ENCODE measurements at regions not wholly inside any gene's neighbourhood (a gene's known extent, or its start where the extent isn't known, plus 50 kb on each side); places are given as distances from the start of the nearest gene placed in this dataset.
"Not testable (repeated sequence)": the region's sequence is repeated elsewhere in the genome, so short reads cannot be mapped to it uniquely, and the experiment has no call there.

DNA sequence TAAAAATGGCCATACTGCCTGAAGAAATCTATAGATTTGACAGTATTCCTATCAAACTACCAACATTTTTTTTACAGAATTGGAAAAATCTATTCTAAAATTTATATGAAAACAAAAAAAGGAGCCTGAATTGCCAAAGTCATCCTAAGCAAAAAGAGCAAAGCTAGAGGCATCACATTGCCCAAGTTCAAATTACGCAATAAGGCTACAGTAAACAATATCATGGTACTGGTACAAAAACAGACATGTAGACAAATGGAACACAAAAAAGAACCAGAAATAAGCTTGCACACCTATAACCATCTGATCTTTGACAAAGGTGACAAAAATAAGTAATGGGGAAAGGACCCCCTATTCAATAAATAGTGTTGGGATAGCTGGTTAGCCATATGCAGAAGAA, 50.2 kb upstream of the THSD7B start:
- DNase-seq: no peak

DNA sequence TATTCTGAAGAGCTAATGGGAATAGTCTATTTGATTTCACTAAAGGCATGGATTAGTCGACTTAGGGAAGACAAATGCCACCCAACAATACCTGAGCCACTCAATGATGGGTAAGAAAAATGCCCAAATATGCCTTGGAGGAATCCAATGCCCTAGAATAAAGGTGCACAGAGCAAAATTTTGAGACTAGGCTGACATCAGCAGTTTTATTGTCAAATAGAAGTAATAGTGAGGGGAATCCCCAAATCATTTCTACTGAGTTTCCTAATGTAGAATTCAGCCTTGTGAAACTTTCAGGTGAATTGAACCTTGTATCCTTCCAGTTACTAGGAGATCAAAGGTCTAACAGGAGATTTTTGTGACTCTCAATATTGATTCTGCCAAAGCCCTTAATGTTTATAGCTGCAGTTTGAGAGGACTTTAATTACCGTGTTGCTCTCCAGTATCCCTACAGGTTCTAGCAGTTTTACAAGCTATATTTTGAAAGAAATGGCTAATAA, 50.8 kb upstream of the THSD7B start:
- no peak for DNase-seq

DNA sequence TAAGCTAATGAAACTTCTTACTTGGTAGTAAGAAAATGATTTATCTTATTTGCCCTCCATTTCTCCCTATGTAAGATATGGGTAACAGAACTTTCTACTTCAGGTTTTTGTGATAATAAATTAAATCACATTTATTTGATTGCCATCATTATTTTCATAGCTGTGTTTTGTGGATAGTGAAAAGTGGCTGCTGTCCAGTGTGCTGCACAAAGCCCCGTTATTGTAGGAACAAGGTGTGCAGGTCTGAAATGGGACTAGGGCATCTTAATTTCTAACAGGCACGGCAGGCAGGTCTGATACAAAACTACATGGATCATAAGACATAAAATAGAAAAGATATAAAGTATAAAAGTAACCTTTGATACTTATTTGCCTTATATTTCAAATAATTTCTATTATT, 51.6 kb upstream of the THSD7B start:
- no peak for DNase-seq

DNA sequence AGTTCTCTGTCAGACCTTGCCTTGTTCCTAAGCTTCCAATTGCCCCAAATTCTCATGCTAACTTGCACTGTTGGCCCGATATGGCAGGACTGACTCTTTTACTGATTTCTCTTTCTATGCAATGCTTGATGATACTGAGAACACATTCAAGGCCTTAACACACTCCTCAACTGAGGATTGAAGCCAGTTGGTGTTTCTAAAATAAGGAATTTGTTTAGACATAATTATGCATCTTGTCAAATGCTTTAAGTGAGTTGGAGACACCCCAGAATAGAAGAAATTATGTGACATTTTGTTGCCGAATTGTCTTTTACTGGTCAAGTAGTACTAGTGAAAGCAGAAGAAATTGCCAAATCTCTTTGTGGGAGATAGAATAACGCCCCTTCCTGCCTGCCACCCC, 60.0 kb upstream of the THSD7B start:
- DNase-seq: no peak

DNA sequence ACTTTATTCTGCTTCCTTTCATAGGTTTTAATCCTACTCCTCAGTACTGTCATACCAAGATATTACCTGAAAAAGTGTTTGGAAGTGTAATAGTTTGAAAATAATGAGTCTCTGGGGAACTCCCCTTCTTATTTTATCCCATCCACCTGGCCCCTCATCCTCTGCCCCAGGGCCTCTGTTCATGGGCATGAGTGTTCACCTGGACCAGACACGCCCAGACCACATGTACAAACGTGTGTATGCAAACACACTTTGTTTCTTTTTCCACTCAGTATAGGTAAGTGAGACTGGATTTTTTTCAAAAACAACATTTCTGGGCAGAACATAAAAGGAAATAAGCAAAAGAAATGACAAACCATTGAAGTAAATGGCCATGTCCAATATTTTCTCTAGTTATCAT, 62.1 kb upstream of the THSD7B start:
- no peak for DNase-seq

DNA sequence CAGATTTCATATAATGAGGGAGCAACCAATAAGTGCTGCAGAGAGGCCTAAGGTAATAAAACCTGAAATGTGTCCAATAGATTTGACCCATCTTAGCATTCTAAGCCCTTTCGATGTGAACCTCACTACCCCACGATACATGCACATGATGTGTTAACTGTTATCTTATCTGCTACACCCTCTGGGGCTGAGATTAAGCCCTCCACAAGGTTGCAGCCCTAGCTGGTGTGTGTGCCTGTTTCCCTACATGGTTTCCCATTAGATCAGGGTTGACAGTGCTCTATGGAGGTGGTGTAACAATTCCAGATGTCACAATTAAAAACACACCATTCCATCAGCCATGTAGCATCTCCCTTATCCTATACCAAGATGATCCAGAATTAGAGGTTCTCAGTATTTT, 68.9 kb upstream of the THSD7B start:
- no peak for DNase-seq

DNA sequence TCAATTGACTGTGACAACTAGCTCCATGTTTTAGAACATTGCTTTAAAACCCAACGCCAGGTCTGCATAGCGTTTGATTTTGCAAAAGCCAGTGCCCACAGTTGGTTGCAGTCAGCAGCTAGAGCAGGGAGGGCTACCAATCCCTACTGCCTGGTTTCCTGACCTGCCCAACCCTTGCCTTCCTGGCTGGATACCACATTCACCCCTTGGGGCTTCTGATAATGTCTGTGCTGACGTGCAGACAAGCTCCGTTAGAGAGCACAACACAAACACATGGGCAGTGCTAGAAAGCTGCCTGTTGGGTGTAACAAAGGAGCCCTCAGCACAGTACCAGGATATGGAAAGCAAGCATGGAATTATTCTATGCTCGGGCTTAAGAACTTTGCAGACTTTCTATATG, 71.4 kb upstream of the THSD7B start:
- no peak for DNase-seq

DNA sequence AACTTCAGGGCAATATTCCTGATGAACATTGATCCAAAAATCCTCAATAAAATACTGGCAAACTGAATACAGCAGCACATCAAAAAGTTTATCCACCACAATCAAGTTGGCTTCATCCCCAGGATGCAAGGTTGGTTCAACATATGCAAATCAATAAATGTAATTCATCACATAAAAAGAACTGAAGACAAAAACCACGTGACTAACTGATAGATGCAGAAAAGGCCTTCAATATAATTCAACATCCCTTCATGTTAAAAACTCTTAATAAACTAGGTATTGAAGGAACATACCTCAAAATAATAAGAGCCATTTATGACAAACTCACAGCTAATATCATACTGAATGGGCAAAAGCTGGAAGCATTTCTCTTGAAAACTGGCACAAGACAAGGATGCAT, 85.3 kb upstream of the THSD7B start:
- not testable (repeated sequence) for DNase-seq

DNA sequence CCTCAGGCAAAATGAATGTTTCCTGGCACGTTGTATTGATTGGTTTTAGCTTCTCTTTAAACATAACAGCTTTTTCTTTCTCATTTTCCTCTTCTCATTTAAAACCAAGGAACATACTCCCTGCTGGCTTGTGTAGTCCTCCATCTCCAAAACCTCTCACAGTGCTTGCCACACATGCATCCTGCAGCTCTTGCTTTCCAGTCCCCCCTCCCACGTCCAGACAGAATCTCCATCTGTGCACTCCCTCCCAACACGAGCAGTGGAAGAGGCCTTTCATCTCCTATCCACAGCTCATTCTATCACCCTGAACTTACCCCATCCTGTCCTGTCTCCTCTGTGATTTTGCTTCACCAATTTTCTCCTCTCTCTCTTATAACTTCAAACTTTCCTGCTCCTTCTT, 99.6 kb upstream of the THSD7B start:
- no peak for DNase-seq

DNA sequence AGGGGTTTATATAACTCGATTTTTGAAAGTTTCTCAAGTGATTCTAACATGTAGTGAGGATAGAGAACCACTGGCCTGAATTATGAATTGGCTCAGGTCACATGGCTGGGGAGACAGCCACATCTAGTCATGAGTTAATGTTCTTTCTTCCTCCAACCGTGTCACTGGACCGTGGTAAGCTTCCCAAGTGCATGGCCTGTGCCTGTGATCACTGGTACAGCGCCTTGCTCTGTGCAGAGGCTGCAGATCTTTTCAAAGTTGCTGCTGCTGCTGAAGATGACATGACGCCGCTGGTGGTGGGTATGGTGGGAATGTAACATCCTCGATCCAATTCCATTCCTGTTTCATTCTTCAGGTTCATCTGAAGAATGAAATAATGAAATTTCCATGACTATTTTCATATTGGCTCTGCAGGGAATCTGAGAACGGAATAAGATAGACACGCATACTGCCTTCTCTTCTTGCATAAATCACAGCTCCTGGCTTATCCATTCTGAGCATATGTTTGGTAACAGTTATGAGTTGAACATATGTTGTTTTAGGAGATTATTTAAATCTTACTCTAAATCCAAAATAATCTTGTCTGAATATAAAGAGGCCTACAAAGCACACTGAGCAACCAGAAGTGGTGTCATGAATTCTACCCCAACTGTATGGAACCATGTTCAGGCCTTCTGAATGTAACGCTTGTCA, 100.5 kb upstream of the THSD7B start:
- no peak for DNase-seq

DNA sequence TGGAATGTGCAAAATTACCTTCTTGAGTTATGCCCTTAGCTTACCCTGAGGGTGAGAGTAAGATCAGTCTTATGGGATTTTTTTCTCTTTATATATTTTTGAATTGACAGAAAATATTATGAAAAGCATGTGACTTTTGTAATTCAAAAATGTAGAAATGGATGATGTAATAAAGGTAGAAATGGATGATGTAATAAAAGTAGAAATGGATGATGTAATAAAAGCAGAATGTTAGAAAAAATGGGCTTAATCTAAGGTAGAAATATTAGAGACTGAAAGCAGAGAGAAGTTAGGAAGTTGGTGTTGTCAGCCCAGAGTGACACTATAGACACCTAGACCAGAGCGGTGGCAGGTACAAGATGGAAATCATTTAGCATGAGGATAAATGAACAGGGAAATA, 107.1 kb upstream of the THSD7B start:
- DNase-seq: no peak

DNA sequence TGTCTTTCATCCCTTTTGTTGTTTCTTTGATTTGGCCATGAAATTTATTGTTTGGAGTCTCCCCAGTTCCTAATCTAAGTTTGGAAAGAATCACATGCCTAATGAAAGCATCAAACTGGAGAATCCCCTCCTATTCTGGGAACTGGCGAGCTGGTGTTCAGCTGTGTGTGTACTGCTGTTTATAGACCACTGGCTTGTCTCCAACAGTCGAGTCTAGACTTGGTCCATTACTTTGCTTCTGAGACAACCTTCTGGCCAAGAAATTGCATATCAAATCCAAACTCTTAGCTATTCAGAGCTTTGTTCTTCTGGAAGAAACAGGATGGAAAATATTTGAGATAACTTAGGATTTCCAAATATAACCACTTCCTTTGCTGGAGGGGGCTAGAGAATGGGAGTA, 111.5 kb upstream of the THSD7B start:
- DNase-seq: peak in 1 of 2 experiments; percentile 84

DNA sequence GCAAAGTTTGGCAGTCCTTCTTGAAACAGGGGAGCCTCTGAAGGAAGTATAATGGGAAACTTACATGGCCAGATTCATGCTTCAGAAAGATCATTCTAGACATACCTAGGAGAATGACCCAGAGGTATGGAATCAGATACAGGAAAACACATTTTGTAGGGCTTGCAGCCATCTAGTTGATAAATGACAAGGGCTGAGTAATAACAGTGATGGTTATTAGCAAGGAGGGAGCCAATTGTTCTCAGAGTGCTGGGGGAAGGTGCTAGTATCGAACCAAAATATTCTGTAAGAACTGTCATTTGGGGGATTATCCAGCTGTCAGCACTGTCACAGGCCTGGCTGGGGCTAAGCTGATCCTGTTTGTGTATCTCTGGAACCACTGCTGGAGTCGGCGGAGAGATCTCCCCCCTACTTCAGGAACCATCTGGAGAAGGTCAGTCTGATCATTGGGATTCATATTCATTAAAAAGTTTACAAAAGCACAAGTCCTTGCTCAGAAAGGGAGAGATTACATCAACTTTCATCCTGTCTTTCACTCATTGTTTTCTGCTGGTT, 113.8 kb upstream of the THSD7B start:
- DNase-seq: peak in 1 of 2 experiments; percentile 17

DNA sequence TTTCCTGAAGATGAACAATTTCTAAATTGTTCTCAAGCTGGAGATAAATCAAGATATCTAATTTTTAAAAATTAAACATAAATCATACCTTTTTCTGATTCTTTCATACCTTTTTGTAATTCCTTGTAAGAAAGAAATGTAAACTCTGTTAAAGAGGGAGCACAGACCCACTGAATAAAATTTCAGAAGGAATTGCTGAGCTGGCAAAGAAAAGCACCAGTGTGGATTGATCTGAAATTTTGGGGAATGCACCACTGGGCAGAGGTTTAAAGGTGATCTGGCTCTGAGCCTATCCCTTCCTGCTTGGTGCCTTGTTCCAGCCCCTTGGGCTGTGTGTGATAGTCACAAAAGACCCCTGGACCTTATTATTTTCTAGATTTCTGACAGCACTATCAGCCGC, 118.3 kb upstream of the THSD7B start:
- DNase-seq: no peak

DNA sequence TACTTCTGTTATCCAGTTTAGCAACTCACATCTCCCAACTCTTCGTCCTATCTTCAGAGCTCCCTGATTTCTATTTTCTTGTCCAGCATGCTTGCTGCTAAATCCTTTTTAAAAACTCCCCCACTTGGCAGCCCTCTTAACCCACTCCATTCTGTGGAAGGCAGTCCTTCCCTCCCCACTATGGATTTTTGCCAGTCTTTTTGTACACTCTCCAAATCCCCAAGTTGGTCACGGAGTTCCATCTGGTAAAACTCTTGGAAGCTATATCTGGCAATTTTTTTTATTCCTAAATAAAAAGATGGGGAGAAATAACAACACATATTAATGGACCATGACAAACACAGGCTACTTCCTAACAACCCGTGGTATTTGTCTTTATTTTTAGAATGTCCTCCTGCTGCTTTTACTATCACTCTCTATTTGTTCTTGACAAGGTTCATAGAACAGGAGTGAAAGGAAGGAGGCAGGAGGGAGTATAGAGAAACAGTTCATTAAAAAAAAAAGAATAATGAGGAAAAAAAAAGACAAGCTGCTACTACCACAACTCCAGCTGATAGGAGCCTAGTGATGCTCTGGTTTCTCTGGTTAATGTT, 120.0 kb upstream of the THSD7B start:
- DNase-seq: peak; percentile 25 to 82

DNA sequence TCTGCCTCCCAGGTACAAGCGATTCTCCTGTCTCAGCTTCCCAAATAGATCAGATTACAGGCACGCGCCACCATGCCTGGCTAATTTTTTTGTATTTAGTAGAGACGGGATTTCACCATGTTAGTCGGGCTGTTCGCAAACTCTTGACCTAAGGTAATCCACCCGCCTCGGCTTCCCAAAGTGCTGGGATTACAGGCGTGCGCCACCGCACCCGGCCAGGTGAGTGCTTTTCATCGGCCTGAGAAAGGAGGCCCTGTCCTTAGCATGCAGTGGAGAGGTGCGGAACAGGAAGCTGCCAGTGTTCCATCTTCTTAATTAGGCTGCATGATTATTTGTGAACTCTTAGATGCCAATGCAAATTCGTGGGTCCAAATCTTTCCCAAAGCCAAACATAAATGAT, 125.7 kb upstream of the THSD7B start:
- DNase-seq: no peak

DNA sequence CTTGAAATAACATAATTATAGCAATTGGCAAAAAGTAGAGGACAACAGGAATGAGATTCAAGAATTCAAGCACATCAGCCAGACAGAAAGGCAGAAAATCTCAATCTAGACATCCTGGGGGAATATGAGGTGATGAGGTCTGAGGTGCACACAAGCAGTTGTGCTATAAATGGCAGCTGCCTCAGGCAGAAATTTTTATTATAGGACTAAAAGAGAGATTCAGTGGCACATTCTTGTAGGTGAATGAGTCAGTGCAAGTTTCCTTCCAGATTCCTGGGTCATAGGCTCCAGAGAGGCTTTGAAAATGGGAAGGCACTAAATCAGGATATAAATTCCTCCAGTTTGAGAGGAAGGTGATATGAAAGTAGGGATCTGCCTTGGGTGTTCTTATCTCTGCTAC, 127.2 kb upstream of the THSD7B start:
- DNase-seq: no peak

DNA sequence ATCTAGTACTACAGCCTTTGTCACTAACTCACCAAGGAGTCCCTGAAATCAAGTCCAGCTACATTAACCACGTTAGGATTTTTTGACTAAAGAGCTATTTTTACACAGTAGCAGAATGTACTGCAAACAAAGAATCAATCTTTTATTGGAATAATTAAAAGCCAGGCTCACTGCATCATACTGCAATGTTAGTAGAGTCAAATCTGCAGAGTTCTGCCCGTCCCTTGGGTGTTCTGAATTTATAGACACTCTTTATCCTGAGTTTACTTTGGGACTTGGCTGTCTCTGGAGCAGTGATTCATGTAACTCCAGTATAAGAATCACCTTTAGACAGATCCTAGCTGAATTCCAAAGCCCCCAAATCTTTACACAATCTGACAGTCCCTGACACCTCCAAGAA, 127.9 kb upstream of the THSD7B start:
- DNase-seq: no peak

DNA sequence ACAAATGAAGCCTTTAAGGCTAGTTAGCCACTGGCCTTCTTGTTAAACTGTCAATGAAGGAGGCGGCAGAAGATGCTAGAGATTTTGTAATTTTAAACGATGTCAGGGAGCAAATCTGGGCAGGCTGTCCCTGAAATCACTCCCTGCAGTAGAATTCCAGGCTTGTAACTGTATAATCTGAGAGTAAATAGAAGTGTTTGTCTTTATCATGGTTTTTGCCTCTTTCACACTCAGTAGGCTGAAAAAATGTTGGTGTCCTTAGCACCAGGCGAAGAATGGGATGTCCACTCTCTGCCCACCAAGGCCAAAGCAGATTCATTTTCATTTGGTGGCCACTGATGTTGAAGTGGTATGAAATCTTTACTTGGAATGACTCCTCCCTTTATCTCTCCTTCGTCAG, 136.9 kb upstream of the THSD7B start:
- DNase-seq: no peak

DNA sequence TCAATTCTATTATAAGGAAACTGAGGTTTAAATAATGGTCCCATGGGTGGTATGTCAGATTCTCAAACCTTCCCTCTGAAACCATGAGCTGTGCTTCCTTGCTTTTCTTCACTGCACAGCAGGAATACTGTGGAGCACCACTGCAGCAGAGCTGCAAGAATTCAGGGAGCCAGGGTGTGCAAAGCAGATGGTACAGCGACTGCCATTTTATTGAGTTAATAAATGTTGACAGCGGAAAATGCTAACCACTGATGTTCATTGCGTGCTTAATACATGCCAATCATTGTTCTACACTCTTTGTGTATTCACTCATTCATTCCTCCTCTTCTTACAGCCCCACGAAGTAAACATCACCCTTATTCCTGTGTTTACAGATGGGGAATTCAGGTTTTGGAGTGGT, 152.2 kb upstream of the THSD7B start:
- DNase-seq: no peak

DNA sequence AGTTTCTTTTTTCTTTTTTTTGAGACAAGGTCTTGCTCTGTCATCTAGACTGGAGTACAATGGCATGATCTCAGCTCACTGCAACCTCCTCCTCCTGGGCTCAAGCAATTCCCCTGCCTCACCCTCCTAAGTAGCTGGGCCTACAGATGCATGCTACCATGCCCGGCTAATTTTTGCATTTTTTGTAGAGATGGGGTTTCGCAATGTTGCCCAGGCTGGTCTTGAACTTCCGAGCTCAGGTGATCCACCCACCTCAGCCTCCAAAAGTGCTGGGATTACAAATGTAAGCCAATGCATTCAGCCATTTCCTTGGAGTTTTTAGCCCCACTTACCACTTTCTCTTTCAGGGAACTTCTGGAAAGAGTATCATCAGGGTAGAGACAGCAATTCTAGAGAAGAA, 153.3 kb upstream of the THSD7B start:
- DNase-seq: no peak

DNA sequence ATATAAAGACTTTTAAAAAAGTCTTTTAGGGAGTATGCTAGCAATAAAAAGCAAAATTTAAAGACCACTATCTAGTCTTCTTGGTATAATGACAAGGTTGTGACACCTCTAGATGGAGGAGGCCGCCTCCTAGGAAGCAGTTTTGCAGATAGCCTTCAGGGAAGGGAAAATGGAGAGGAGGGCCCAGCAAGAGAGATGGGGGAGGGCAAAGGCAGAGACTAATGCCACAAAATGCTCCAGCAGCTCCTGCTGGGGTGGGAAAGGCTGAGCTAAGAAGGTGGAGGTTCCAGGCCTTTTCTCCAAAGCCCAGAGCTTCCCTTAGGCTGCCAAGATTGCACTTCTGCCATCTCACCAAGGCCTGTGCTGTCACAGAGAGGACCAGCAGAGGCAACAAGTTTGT, 153.9 kb upstream of the THSD7B start:
- DNase-seq: no peak

DNA sequence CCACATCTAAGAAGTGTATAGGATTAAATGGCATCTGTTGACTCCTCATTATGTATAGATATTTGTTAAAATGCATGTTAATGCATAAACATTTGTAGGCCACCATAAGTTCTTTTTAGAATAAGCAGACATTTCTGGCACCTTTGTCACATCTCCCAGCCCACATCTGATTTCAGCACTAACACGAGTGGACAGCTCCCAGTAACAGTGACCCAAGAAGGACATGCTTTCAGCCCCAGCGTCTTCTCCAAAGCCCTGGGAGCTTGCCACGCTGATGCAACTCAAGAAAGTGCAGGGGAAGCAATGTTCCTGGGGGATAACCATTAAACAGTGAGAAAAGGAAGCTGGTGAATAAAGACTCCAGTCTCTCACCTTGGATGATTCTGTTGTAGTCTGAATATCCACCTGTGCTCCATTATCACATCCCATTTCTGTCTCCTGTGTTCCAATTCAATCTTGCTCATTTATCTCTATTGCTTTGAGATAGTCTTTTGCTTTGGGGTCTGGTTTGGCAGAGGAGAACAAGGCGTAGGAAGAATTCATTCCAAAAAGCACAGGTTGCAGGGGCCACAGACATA, 182.6 kb upstream of the THSD7B start:
- no peak for DNase-seq

DNA sequence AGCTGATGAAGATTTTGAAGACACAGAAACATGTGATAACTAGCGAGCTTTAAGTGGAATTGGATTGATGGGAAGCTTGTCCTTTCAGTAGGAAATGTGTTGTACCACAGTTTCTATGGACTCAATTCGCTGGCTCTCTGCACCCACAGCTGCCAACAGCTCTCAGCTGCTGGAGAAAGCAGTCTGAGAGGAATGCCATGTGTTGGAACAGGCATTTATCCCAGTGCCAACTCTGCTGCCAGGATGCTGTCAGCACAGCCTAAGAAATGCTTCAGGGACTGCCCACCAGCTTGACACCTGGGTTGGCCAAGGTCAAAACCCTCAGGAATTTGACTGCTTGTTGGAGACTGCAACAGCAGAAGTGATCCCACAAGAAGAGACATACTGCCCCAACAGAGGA, 193.0 kb upstream of the THSD7B start:
- peak; percentile 8 to 78 for DNase-seq
